AG04449 (cell line): ENCODE measurements at regions not wholly inside any gene's neighbourhood (a gene's known extent, or its start where the extent isn't known, plus 50 kb on each side); places are given as distances from the start of the nearest gene placed in this dataset.

Experiments
- CTCF ChIA-PET: fragments of 350-600 bp; formaldehyde crosslinking; extraction: SDS; loops from one replicate; lab custom pipeline; 2021; ENCODE audit warnings: antibody characterized with exemption; lab: Yijun Ruan, JAX
- POLR2A ChIA-PET: fragments of 400-600, 350-600 bp; formaldehyde crosslinking; extraction: SDS; loops from one replicate; lab custom pipeline; 2020; ENCODE audit warnings: antibody characterized with exemption, inconsistent platforms; lab: Yijun Ruan, JAX
- DNase-seq: peaks from one replicate; pipeline ENCODE4 v3.0.0-alpha.2; 2010; ENCODE audit warnings: low read depth, low spot score
- H3K4me3 ChIP-seq: 2 replicates; pipeline ENCODE4 v1.5.1; 2011; ENCODE audit warnings: low read depth, mild to moderate bottlenecking, control low read depth, low read length
- CTCF ChIP-seq: IDR thresholded peaks from one replicate; pipeline ENCODE4 v1.5.1; 2011; ENCODE audit warnings: mild to moderate bottlenecking, moderate library complexity, low read length, control low read depth, inconsistent platforms; ENCODE audit not compliant: insufficient read depth; ENCODE audit errors: missing control alignments

- ChIA-PET CTCF (no interaction called here), POLR2A (no interaction called here)
- DNase-seq: no peak
- H3K4me3 ChIP-seq: no peak overlapping the region
- no peak for TF ChIP-seq CTCF
Observed at GRCh38 chr2:83725735-83726134, 733.3 kb downstream of the SUCLG1 start.

GRCh38 chr2:83705146-83705545, 753.9 kb downstream of the SUCLG1 start:
- POLR2A ChIA-PET: no interaction called here
- no peak overlapping the region for H3K4me3 ChIP-seq
- no peak for TF ChIP-seq CTCF
- CTCF ChIA-PET: no interaction called here
- DNase-seq: no peak

GRCh38 chr2:83703598-83703997, 755.5 kb downstream of the SUCLG1 start:
- POLR2A ChIA-PET: no interaction called here
- no peak for TF ChIP-seq CTCF
- H3K4me3 ChIP-seq: no peak overlapping the region
- no peak for DNase-seq
- CTCF ChIA-PET: no interaction called here

- POLR2A ChIA-PET: no interaction called here
- TF ChIP-seq CTCF: no peak
- CTCF ChIA-PET: no interaction called here
- DNase-seq: no peak
- no peak overlapping the region for H3K4me3 ChIP-seq
Observed at GRCh38 chr2:83696838-83697237, 762.2 kb downstream of the SUCLG1 start.

- ChIA-PET POLR2A (no interaction called here), CTCF (no interaction called here)
- no peak overlapping the region for H3K4me3 ChIP-seq
- DNase-seq: no peak
- TF ChIP-seq CTCF: no peak
Observed at GRCh38 chr2:83695530-83695929, 763.5 kb downstream of the SUCLG1 start.

- TF ChIP-seq CTCF: no peak
- CTCF ChIA-PET: no interaction called here
- POLR2A ChIA-PET: no interaction called here
Observed at GRCh38 chr2:83695037-83695436, 764.0 kb downstream of the SUCLG1 start.

More at GRCh38 chr2:83695037-83695436, 764.0 kb downstream of the SUCLG1 start:
- no peak for DNase-seq
- H3K4me3 ChIP-seq: no peak overlapping the region
